ENCODE measurements at regions not wholly inside any gene's neighbourhood (a gene's known extent, or its start where the extent isn't known, plus 50 kb on each side); places are given as distances from the start of the nearest gene placed in this dataset.

- Mint-ChIP-seq H3K4me1 (ENCODE audit: low read depth) (peaks cover 13% of the 10 kb centered on the region), H3K27ac (ENCODE audit: unreplicated experiment) (no peak overlapping the region), H3K4me3 (ENCODE audit: unreplicated experiment) (no peak overlapping the region), H3K9me3 (ENCODE audit: low read depth) (no peaks in the 10 kb centered on the region), H3K27me3 (ENCODE audit: low read depth) (no peaks in the 10 kb centered on the region), H3K36me3 (ENCODE audit: low read depth) (no peaks in the 10 kb centered on the region)
- no peak for TF ChIP-seq CTCF (IDR thresholded peaks at IDR 0.05)
- no peak for DNase-seq (ENCODE audit: low spot score)
Observed at GRCh38 chr5:74334062-74334761, 306.3 kb downstream of the ENC1 start.

- no peak for DNase-seq (ENCODE audit: low spot score)
- H3K36me3 Mint-ChIP-seq (ENCODE audit: low read depth) = no peaks in the 10 kb centered on the region
- no peak overlapping the region for H3K4me3 Mint-ChIP-seq (ENCODE audit: unreplicated experiment)
- H3K27ac Mint-ChIP-seq (ENCODE audit: unreplicated experiment) = no peak overlapping the region
- no peaks in the 10 kb centered on the region for H3K9me3 Mint-ChIP-seq (ENCODE audit: low read depth)
- TF ChIP-seq CTCF (IDR thresholded peaks at IDR 0.05) = no peak
- no peaks in the 10 kb centered on the region for H3K27me3 Mint-ChIP-seq (ENCODE audit: low read depth)
- peaks cover 13% of the 10 kb centered on the region for H3K4me1 Mint-ChIP-seq (ENCODE audit: low read depth)
Observed at GRCh38 chr5:74333430-74333829, 307.1 kb downstream of the ENC1 start.

GRCh38 chr5:74332682-74333081 is 307.8 kb downstream of the ENC1 start:
- Mint-ChIP-seq H3K4me1 (ENCODE audit: low read depth) (peaks cover 14% of the 10 kb centered on the region), H3K27me3 (ENCODE audit: low read depth) (no peaks in the 10 kb centered on the region), H3K9me3 (ENCODE audit: low read depth) (no peaks in the 10 kb centered on the region), H3K36me3 (ENCODE audit: low read depth) (no peaks in the 10 kb centered on the region), H3K4me3 (ENCODE audit: unreplicated experiment) (no peak overlapping the region), H3K27ac (ENCODE audit: unreplicated experiment) (no peak overlapping the region)
- no peak for DNase-seq (ENCODE audit: low spot score)
- TF ChIP-seq CTCF (IDR thresholded peaks at IDR 0.05) = no peak

GRCh38 chr5:74332006-74332405 is 308.5 kb downstream of the ENC1 start:
- H3K27me3 Mint-ChIP-seq (ENCODE audit: low read depth) = no peaks in the 10 kb centered on the region
- H3K27ac Mint-ChIP-seq (ENCODE audit: unreplicated experiment) = no peak overlapping the region
- no peaks in the 10 kb centered on the region for H3K36me3 Mint-ChIP-seq (ENCODE audit: low read depth)
- no peak for DNase-seq (ENCODE audit: low spot score)
- no peaks in the 10 kb centered on the region for H3K9me3 Mint-ChIP-seq (ENCODE audit: low read depth)
- H3K4me3 Mint-ChIP-seq (ENCODE audit: unreplicated experiment) = no peak overlapping the region
- H3K4me1 Mint-ChIP-seq (ENCODE audit: low read depth) = peaks cover 15% of the 10 kb centered on the region
- TF ChIP-seq CTCF (IDR thresholded peaks at IDR 0.05) = no peak

GRCh38 chr5:74328221-74328630 is 312.3 kb downstream of the ENC1 start:
- Mint-ChIP-seq H3K36me3 (ENCODE audit: low read depth) (no peaks in the 10 kb centered on the region), H3K27ac (ENCODE audit: unreplicated experiment) (no peak overlapping the region), H3K9me3 (ENCODE audit: low read depth) (no peaks in the 10 kb centered on the region), H3K27me3 (ENCODE audit: low read depth) (no peaks in the 10 kb centered on the region), H3K4me1 (ENCODE audit: low read depth) (peaks cover 27% of the 10 kb centered on the region), H3K4me3 (ENCODE audit: unreplicated experiment) (no peak overlapping the region)
- no peak for TF ChIP-seq CTCF (IDR thresholded peaks at IDR 0.05)
- no peak for DNase-seq (ENCODE audit: low spot score)
